Large intestine (tissue), 3 donors: ENCODE measurements at regions not wholly inside any gene's neighbourhood (a gene's known extent, or its start where the extent isn't known, plus 50 kb on each side); places are given as distances from the start of the nearest gene placed in this dataset.
A peak's percentile ranks its signal among the peaks of the same experiment; 100 is the strongest.

Source experiments
- DNase-seq, 2 donors: peaks; one replicate each; pipeline versions ENCODE4 v3.0.0 to v3.0.0-alpha.2; 2013
- H3K27ac ChIP-seq: one replicate; pipeline ENCODE4 v1.5.1; 2013; ENCODE audit warnings: low read length
- H3K27me3 ChIP-seq: 2 replicates; pipeline ENCODE4 v1.6.1; 2013; ENCODE audit warnings: low read length; ENCODE audit not compliant: control insufficient read depth, insufficient read depth
- H3K36me3 ChIP-seq: 2 replicates; pipeline ENCODE4 v1.6.1; 2013; ENCODE audit warnings: low read length; ENCODE audit not compliant: control insufficient read depth, insufficient read depth
- H3K4me1 ChIP-seq: one replicate; pipeline ENCODE4 v1.6.1; 2013; ENCODE audit warnings: low read length; ENCODE audit not compliant: control insufficient read depth, insufficient read depth
- H3K4me3 ChIP-seq: one replicate; pipeline ENCODE4 v1.5.1; 2013; ENCODE audit warnings: low read length
- H3K9me3 ChIP-seq: one replicate; pipeline ENCODE4 v1.6.1; 2013; ENCODE audit warnings: mild to moderate bottlenecking, low read depth, low read length, moderate library complexity; ENCODE audit not compliant: control insufficient read depth
- WGBS: methylation state at CpG from one replicate; pipeline ENCODE4 v1.1.5; 2013; ENCODE audit warnings: low lambda C conversion rate; ENCODE audit not compliant: insufficient coverage; 5-methylcytosine and 5-hydroxymethylcytosine counted together

DNA sequence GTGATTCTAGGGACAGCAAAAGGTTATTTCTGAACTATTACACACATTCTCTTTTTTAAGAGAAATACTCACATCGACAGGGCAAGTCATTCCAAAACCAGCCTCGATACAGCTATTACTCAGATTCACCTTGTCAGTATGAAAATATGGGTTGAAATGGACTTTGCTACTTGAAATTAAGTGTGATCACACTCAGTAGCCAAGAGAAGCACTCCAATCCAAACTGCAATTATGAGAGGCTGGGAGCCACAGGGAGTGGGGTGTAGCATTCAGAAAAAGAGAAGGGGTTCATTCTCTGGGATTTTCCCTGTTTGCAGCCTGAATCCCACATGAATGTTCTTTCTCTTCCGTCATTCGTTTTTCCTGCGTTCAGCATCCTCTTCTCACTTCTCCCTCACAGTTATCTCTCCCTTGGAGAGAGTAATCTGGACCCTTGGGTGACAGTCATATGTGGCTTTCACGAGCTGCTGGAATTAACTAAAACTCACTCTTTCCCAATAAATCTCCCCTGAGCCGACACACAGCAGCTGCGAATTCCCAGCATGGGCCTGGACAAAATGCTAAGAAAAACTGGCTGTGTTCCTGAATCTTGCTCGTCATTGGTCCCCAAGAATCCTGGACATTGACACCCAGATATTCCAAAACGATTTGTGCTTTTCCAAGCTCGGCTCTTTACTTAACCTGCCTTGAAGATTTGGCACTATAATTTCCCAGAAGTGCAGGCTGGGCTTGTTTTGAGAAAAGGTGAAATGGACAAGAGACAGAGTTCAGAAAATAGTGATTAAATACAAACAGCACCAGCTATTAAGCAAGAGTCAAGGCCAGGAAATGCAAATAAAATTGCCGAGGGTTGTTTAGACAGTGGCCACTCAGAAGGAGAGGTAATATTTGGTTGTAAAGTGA lies 199.5 kb upstream of the PLEKHG7 start:
- Histone ChIP-seq H3K4me1 (peaks cover 45% of the 10 kb centered on the region), H3K27ac (peak overlapping the region; percentile 69), H3K36me3 (no peaks in the 10 kb centered on the region), H3K27me3 (no peaks in the 10 kb centered on the region), H3K9me3 (no peaks in the 10 kb centered on the region), H3K4me3 (no peak overlapping the region)
- peak in 1 of 2 donors; percentile 56 for DNase-seq
- 17% methylated on average over 1 of the region's 12 CpGs for WGBS

DNA sequence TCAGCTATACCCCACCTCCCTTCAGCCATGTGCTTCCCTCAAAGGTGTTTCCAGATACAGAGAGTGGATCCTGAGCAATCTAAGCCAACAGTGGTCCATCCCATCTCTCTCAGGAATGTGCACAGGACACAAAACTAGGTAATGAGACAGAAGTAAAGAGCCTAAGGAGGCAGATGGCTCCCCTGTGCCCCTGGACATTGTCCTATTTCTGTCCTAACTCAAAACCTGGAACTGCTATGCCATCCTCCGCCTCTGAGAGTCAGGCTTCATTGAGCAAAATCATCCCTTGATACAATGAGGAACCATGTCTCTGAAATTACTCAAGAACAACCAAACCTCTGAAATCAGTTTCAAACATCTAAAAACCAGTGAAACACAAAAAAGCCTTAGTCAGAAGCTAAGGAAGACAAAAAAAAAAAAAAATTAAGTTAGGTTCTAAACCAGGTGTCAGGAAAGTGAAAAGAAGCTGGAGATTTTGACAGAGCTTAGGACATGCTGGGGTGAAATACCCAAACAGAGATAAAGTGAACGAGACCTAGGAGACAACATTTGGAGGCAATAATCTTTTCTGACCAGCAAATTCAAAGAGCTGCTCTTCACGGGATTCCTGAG lies 200.3 kb upstream of the PLEKHG7 start:
- H3K9me3 ChIP-seq = no peaks in the 10 kb centered on the region
- DNase-seq = peak in 1 of 2 donors; percentile 24
- peaks cover 45% of the 10 kb centered on the region for H3K4me1 ChIP-seq
- H3K27ac ChIP-seq = peak overlapping the region; percentile 69
- WGBS = 67% methylated on average over 1 of the region's 3 CpGs
- no peak overlapping the region for H3K4me3 ChIP-seq
- H3K36me3 ChIP-seq = no peaks in the 10 kb centered on the region
- H3K27me3 ChIP-seq = no peaks in the 10 kb centered on the region

GRCh38 chr12:92496790-92497189 lies 206.0 kb upstream of the PLEKHG7 start:
- peaks cover 2% of the 10 kb centered on the region for H3K9me3 ChIP-seq
- H3K36me3 ChIP-seq = no peaks in the 10 kb centered on the region
- WGBS = no CpG with 5 or more reads among the region's 1 CpG
- no peaks in the 10 kb centered on the region for H3K4me1 ChIP-seq
- no peak for DNase-seq
- H3K27me3 ChIP-seq = no peaks in the 10 kb centered on the region
- no peak overlapping the region for H3K4me3 ChIP-seq
- no peak overlapping the region for H3K27ac ChIP-seq

- no peak for DNase-seq
- no peaks in the 10 kb centered on the region for H3K36me3 ChIP-seq
- no peak overlapping the region for H3K4me3 ChIP-seq
- no peak overlapping the region for H3K27ac ChIP-seq
- no peaks in the 10 kb centered on the region for H3K27me3 ChIP-seq
- H3K9me3 ChIP-seq = peaks cover 3% of the 10 kb centered on the region
- no peaks in the 10 kb centered on the region for H3K4me1 ChIP-seq
Measured at GRCh38 chr12:92495108-92495507, 207.7 kb upstream of the PLEKHG7 start.

- peaks cover 3% of the 10 kb centered on the region for H3K9me3 ChIP-seq
- H3K4me1 ChIP-seq = no peaks in the 10 kb centered on the region
- no peaks in the 10 kb centered on the region for H3K36me3 ChIP-seq
- DNase-seq = no peak
- no peaks in the 10 kb centered on the region for H3K27me3 ChIP-seq
- H3K4me3 ChIP-seq = no peak overlapping the region
- no peak overlapping the region for H3K27ac ChIP-seq
Measured at GRCh38 chr12:92493816-92494215, 209.0 kb upstream of the PLEKHG7 start.

- no peak overlapping the region for H3K4me3 ChIP-seq
- no CpG with 5 or more reads among the region's 2 CpGs for WGBS
- H3K36me3 ChIP-seq = no peaks in the 10 kb centered on the region
- no peaks in the 10 kb centered on the region for H3K4me1 ChIP-seq
- no peak for DNase-seq
- H3K9me3 ChIP-seq = peaks cover 3% of the 10 kb centered on the region
- no peak overlapping the region for H3K27ac ChIP-seq
- H3K27me3 ChIP-seq = no peaks in the 10 kb centered on the region
Measured at GRCh38 chr12:92492995-92493394, 209.8 kb upstream of the PLEKHG7 start.

DNA sequence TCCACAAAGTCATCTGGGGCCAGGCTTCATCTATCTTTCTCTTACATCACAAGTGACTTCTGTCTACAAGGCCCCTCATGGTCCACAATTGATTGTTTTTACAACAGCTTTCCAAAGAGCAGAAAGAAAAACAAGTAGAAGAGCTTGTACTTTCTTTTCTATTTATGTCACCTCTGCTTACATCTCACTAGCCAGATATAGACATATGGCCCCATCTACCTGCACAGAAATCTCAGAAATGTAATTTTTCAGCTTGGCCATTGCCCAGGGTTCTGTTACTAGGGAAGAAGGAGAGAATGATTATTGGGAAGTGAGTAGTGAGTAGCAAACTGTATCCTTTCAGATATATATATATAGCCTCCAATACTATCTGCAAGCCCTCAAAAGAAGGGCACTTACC lies 210.5 kb upstream of the PLEKHG7 start:
- H3K4me3 ChIP-seq = no peak overlapping the region
- H3K27me3 ChIP-seq = no peaks in the 10 kb centered on the region
- no peaks in the 10 kb centered on the region for H3K36me3 ChIP-seq
- H3K27ac ChIP-seq = no peak overlapping the region
- no peaks in the 10 kb centered on the region for H3K4me1 ChIP-seq
- DNase-seq = no peak
- peaks cover 3% of the 10 kb centered on the region for H3K9me3 ChIP-seq

- no CpG with 5 or more reads among the region's 4 CpGs for WGBS
- H3K9me3 ChIP-seq = peaks cover 3% of the 10 kb centered on the region
Measured at GRCh38 chr12:92489781-92490180, 213.0 kb upstream of the PLEKHG7 start.

GRCh38 chr12:92488735-92489134 lies 214.1 kb upstream of the PLEKHG7 start:
- H3K4me3 ChIP-seq = no peak overlapping the region
- peaks cover 3% of the 10 kb centered on the region for H3K9me3 ChIP-seq
- no peaks in the 10 kb centered on the region for H3K36me3 ChIP-seq
- no peaks in the 10 kb centered on the region for H3K27me3 ChIP-seq
- DNase-seq = no peak
- H3K27ac ChIP-seq = no peak overlapping the region
- no CpG with 5 or more reads among the region's 4 CpGs for WGBS
- H3K4me1 ChIP-seq = no peaks in the 10 kb centered on the region

More at GRCh38 chr12:92489781-92490180, 213.0 kb upstream of the PLEKHG7 start:
- H3K36me3 ChIP-seq = no peaks in the 10 kb centered on the region
- H3K27me3 ChIP-seq = no peaks in the 10 kb centered on the region
- H3K4me3 ChIP-seq = no peak overlapping the region
- H3K27ac ChIP-seq = no peak overlapping the region
- H3K4me1 ChIP-seq = no peaks in the 10 kb centered on the region
- DNase-seq = no peak

- H3K4me3 ChIP-seq = no peak overlapping the region
- DNase-seq = no peak
- H3K4me1 ChIP-seq = no peaks in the 10 kb centered on the region
- no peak overlapping the region for H3K27ac ChIP-seq
- H3K27me3 ChIP-seq = no peaks in the 10 kb centered on the region
- H3K9me3 ChIP-seq = peaks cover 3% of the 10 kb centered on the region
- H3K36me3 ChIP-seq = no peaks in the 10 kb centered on the region
Measured at GRCh38 chr12:92487138-92487485, 215.7 kb upstream of the PLEKHG7 start.
